ENCODE measurements at regions not wholly inside any gene's neighbourhood (a gene's known extent, or its start where the extent isn't known, plus 50 kb on each side); places are given as distances from the start of the nearest gene placed in this dataset.

- no peak overlapping the region for H3K27ac Mint-ChIP-seq
- H3K9me3 Mint-ChIP-seq: no peaks in the 10 kb centered on the region
- TF ChIP-seq CTCF (IDR thresholded peaks at IDR 0.05): no peak
- Histone ChIP-seq H3K4me3 (ENCODE audit: low read length) (no peak overlapping the region), H3K36me3 (ENCODE audit: control insufficient read depth, insufficient read depth, low read length) (no peaks in the 10 kb centered on the region), H3K27me3 (ENCODE audit: control insufficient read depth, insufficient read depth, low read length) (no peaks in the 10 kb centered on the region), H3K27ac (ENCODE audit: low read length) (no peak overlapping the region), H3K4me1 (ENCODE audit: control insufficient read depth, insufficient read depth, low read length) (no peaks in the 10 kb centered on the region), H3K9me3 (ENCODE audit: control insufficient read depth, insufficient read depth, low read length) (no peaks in the 10 kb centered on the region)
- ATAC-seq: no peak
- no peaks in the 10 kb centered on the region for H3K36me3 Mint-ChIP-seq
- DNase-seq: no peak
- H3K4me3 Mint-ChIP-seq: no peak overlapping the region
- no peaks in the 10 kb centered on the region for H3K4me1 Mint-ChIP-seq
- intact Hi-C loops (cut with micrococcal nuclease): no loop called here
- 91% methylated on average over 32 of the region's 32 CpGs for WGBS (ENCODE audit: insufficient coverage)
- H3K27me3 Mint-ChIP-seq (ENCODE audit: low read depth in 2 of 2): no peaks in the 10 kb centered on the region
Measured at GRCh38 chr22:48743601-48744282, 1083.9 kb downstream of the BRD1 start.

GRCh38 chr22:48742556-48743343 lies 1084.9 kb downstream of the BRD1 start:
- no peaks in the 10 kb centered on the region for H3K36me3 Mint-ChIP-seq
- intact Hi-C loops (cut with micrococcal nuclease): no loop called here
- Histone ChIP-seq H3K27ac (ENCODE audit: low read length) (no peak overlapping the region), H3K27me3 (ENCODE audit: control insufficient read depth, insufficient read depth, low read length) (no peaks in the 10 kb centered on the region), H3K9me3 (ENCODE audit: control insufficient read depth, insufficient read depth, low read length) (no peaks in the 10 kb centered on the region), H3K36me3 (ENCODE audit: control insufficient read depth, insufficient read depth, low read length) (no peaks in the 10 kb centered on the region), H3K4me1 (ENCODE audit: control insufficient read depth, insufficient read depth, low read length) (no peaks in the 10 kb centered on the region), H3K4me3 (ENCODE audit: low read length) (no peak overlapping the region)
- TF ChIP-seq CTCF (IDR thresholded peaks at IDR 0.05): no peak
- no peaks in the 10 kb centered on the region for H3K27me3 Mint-ChIP-seq (ENCODE audit: low read depth in 2 of 2)
- no peak for ATAC-seq
- H3K27ac Mint-ChIP-seq: no peak overlapping the region
- DNase-seq: no peak
- no peak overlapping the region for H3K4me3 Mint-ChIP-seq
- no peaks in the 10 kb centered on the region for H3K9me3 Mint-ChIP-seq
- no peaks in the 10 kb centered on the region for H3K4me1 Mint-ChIP-seq
- 93% methylated on average over 39 of the region's 39 CpGs for WGBS (ENCODE audit: insufficient coverage)

- no peaks in the 10 kb centered on the region for H3K27me3 ChIP-seq (ENCODE audit: control insufficient read depth, insufficient read depth, low read length)
- 95% methylated on average over 17 of the region's 17 CpGs for WGBS (ENCODE audit: insufficient coverage)
- H3K27ac Mint-ChIP-seq: no peak overlapping the region
- no peaks in the 10 kb centered on the region for H3K36me3 Mint-ChIP-seq
- H3K27me3 Mint-ChIP-seq (ENCODE audit: low read depth in 2 of 2): no peaks in the 10 kb centered on the region
- H3K4me1 Mint-ChIP-seq: no peaks in the 10 kb centered on the region
- no peak overlapping the region for H3K4me3 ChIP-seq (ENCODE audit: low read length)
- ATAC-seq (no peak), DNase-seq (no peak)
- intact Hi-C loops (cut with micrococcal nuclease): no loop called here
- no peaks in the 10 kb centered on the region for H3K4me1 ChIP-seq (ENCODE audit: control insufficient read depth, insufficient read depth, low read length)
- H3K4me3 Mint-ChIP-seq: no peak overlapping the region
- TF ChIP-seq CTCF (IDR thresholded peaks at IDR 0.05): no peak
- no peaks in the 10 kb centered on the region for H3K36me3 ChIP-seq (ENCODE audit: control insufficient read depth, insufficient read depth, low read length)
- no peak overlapping the region for H3K27ac ChIP-seq (ENCODE audit: low read length)
- no peaks in the 10 kb centered on the region for H3K9me3 ChIP-seq (ENCODE audit: control insufficient read depth, insufficient read depth, low read length)
- H3K9me3 Mint-ChIP-seq: no peaks in the 10 kb centered on the region
Measured at GRCh38 chr22:48742191-48742555, 1085.5 kb downstream of the BRD1 start.
